ENCODE measurements at regions not wholly inside any gene's neighbourhood (a gene's known extent, or its start where the extent isn't known, plus 50 kb on each side); places are given as distances from the start of the nearest gene placed in this dataset. TPM values are rescaled to one million over a fixed set of nuclear protein-coding genes. Genes with fewer than 3 reads are reported as not detected.

DNA sequence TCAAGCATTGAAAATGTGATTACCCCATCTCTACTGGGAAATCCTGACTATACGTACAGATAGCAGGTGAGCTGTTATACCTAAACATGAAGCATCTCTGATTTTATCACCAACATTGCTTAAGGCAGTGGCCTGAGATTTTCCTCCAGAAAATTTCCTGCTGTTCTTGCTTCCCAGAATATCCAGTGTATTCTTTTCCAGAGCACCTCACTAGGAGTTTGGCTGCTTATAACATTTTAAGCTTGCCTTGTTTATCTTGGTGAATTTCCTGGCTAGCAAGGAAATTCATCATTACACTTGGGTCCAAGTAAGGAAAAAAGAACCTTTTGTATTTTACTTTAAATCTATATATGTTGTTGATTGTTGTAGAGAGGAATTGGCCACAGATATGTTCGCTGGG is 73.0 kb upstream of the CLCN4 start:
- DNase-seq, result no peak

DNA sequence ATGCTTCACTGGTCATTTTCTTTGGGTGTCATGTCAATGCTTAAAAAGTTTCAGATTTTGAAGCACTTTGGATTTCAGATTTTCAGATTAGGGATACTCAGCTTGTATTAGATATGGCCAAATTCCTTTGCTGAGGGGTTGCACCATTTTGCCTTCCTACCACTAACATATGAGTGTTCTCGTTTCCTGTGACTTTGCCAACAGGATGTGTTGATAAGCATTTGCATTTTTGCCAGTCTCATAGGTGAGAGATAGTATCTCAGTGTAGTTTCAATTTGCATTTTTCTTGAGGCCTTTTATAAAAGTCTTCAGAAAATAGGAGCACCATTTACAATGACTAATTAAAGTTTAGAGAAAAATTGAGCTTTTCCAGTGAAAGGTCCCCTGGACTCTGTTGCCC is 71.6 kb upstream of the CLCN4 start:
- no peak for DNase-seq

DNA sequence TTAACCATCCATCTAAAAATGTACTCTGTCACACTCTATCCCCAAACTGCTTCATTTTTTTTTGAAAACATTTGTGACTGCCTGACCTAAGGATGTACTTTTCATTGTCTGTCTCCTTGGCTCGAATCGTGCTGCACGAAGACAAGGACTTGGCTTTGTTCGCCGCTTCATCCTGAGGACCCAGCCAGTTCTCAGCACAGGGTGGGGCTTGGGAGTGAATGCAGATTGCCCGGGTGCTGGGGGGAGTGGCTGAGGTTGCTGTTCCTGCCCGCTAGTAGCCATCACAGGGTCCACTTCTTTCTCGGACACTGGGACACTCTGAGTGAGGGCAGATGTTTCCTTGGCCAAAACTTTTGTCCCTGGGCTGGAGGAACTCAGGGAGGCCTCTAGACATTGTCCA is 70.1 kb upstream of the CLCN4 start:
- DNase-seq, result no peak

DNA sequence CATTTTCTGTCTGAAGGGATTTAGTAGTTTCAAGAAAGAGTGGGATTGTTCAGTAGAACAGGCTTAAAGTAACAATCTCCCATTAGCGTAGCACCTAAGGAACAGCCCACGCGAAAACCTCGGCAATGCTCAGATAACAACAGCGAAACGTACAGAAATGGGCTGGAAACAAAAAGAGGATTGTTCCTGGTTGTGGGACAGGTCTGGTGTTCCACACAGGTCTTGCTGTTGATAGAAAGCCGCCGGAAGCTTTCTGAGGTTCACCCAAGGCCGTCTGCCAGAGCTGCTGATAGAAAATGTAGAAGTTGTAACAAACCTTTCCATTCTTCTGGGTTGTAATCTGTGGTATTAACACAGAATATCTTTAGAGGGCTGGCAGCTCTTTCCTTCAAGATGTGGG is 69.4 kb upstream of the CLCN4 start:
- DNase-seq, result no peak

DNA sequence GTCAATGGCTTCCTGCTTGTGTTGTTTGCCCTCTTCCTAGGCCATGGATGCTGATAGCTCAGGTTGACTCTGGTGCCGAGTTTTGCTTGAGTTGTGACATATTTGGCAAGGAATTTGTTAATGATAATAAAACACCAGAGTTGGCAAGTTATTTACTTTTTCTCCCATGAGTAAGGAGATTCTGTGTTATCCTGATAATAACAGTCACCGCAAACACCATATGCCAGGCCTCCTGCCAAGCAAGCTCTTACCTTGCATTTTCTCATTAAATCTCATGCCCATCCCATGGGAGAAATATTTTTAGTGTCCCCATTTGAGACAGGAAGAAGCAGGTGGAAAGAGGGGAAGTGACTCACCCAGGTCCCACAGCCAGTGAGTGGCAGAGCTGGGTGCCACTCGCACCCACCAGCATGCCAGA is 67.4 kb upstream of the CLCN4 start:
- no peak for DNase-seq

DNA sequence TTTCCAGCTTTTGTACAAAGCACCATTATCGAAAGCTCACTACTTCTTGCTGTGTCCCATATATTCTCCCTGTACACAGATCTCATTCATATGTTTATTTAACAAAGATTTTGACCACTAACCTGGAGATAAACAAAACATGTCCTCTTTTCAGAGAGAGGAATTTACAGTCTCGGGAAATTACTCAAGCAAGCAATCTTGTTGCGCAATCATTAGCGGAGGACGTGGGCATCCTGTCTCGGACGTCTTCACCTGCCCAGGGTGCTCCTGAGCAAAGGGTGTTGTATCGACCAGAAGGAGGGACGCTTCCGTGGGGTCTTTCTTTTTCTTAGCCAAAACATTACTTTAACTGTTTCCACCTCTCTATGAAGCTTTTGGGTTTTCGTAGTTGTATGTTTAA is 66.5 kb upstream of the CLCN4 start:
- DNase-seq, result no peak

DNA sequence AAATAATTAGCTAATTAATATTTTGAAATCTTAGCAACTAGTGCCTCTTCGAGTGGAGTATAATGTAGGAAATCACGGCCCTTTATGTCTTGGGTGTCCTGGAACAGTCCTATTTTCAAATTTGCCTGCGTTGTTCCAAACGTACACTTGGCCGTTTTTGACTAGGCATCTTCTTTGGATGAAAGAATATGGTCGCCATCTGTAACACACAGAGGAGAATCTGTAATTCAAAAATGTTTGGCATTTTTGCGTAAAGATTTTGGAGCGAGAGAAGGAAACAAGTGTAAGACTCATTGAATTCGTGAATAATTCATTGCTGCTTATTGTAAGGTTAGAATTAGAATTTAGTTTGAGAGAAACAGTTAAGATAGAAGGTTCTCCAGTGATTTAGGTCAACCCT is 61.5 kb upstream of the CLCN4 start:
- DNase-seq, result no peak

DNA sequence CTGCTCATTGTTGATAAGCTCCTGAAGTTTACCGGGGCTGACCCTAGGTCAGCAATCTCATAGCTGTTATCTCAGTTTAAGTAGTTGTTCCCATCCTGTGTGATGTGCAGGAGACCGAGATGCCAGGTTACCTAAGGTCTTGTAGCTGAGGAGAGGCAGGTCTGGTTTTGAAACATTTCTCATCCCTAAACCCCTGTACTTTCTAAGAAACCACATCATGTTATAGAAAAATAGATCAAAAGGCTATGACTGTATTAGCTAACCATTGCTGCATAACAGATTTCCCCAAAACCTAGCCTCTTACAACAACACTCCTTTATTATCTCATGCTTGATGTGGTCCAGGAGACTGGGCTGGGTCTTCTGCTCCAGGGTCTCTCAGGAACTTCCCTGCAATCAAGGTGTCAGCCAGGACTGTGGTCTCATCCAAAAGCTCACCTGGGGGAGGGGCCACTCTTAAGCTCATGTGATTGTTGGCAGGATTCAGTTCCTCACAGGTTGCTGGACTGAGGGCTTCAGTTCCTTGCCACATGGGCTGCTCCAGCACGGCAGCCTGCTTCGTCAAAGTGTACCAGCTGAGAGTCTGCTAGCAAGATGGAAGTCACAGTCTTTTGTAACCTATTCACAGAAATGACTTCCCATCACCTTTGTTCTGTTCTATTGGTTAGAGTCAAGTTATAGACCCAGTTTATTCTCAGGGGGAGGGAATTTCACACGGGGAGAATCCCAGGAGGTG is 60.9 kb upstream of the CLCN4 start:
- no peak for DNase-seq

DNA sequence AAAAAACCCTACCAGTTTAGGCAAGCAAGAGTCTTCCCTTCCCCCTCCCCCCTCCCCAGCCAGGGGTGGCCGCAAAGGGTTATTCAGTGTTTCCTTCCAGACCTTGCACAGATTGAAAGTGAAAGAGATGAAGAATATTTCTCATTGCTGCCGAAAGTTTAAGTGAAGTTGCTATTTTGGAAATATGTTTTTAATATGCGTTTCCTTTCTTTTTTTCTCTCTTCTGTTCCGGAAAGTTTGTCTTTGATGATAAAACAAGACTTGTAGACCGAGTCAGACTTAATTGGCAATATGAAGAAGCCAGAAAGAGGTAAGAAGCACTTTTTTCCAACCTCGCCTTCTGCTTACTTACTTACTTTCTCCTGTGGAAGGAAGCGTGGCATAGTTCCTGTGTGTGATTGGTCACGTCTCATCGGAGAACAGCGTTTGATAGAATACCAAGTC is 58.5 kb upstream of the CLCN4 start:
- DNase-seq, result no peak

DNA sequence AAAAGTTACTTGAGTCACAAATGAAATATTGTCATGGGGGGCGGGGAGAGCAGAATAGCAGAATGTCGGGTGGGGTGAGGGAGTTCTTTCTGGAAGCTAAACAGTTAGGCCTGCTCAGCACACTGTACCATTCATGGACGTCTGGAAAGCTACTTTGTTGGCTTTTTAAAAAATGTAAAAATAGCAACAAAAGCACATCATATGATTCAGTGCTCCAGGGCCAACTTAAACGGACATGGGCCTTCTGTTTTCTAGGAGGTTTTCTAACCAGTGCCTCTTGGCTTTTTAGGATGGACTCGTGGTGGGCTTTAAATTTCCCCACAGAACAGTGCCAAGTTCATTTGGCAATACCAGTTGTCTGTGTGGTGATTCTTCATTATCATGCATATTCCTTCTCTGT is 57.4 kb upstream of the CLCN4 start:
- DNase-seq, result no peak

DNA sequence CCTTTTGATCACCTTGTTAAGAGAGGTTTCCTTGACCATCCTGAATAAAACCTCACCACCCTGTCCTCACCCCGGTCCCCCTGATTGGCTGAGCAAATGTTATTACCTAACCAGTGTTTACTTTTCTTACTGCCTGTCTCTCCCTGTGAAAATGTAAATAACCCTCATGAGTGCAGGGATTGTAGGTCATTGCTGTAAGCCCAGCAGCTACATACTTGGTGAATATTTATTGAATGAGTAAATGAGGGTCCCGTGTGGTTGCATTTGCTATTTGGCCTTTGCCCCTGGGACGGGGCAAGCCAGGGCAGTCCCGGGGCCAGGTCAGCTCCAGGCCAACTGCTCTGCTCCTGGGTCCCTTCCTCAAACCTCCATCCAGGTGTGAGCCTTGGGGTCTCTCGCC is 55.5 kb upstream of the CLCN4 start:
- DNase-seq, result no peak

DNA sequence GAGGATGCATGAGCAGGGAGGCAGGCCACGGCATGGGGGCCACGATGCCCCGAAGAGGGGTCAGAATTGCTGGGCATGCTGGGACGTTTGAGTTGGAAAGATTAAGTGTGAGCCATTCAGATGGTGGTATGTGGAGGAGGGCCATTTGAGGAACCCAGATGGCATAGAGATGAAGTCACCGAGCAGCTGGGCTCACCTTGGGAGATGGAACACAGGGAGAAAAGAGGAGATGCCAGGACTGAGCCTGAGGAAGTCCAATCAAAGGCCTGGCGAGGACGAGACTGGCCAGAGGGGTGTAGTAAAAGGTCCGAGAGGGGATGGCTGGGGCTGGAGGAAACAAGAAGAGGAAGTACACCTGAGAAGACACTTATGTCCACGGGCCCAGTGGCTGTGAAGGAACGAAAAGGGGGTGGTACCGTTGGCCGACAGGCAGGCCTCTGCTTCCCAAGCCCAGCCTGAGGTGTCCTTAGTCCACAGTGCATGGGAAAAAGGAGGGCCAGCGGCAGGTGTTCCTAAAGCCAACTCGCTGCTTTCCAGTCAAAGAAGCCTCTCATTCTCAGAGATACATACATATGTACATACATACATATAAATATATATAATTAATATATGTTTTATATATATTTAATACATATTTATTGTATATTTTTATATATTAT is 54.6 kb upstream of the CLCN4 start:
- no peak for DNase-seq

DNA sequence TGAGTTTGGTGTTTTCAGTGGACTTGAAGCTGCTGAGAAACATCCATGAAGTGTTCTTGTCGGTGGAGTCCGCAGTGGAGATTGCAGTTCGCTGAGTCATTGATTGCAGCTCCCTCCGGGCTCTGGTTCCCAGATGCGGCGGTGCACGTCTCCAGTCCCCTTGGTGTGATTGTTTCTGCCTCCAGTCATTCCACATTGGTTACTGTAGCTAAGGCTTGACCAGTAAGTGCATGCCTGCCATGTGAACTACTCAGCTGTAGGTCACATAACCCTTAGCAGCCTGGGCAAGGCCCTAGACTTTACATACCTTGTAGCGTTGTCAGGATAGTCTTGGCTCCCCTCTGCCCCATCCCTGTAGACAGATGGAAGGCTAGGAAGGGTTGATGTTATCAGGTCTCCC is 53.8 kb upstream of the CLCN4 start:
- DNase-seq, result no peak

DNA sequence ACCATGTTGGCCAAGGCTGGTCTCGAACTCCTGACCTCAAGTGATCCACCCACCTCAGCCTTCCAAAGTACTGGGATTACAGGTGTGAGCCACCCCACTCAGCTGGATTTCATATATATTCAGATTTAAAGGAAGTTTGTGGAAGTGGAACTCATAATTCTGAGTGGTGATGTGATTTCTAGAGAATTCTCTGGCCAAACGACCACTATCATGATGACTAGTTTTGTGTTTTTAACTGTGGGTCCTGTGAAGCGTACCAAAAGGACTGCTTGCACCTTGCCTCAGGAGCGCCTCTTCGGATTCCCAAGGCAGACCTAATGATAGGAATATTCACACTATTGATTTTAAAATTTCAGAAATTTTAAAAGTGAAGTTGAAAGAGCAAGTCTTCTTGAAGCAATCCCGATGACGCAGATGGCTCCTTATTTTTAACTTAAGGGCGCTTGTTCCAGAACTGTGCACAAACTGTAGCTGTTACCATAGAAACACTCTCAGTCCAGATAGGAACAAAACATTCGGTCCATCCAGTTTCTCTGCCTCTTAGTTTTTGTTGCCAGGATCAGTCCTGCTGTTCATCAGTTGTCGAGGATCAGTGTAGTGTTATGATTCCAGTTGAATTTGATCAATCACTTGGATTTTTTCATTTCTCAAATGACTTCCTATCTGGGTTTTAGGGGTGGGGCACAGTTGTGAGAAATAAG is 51.7 kb upstream of the CLCN4 start:
- peak; percentile 7 for DNase-seq

DNA sequence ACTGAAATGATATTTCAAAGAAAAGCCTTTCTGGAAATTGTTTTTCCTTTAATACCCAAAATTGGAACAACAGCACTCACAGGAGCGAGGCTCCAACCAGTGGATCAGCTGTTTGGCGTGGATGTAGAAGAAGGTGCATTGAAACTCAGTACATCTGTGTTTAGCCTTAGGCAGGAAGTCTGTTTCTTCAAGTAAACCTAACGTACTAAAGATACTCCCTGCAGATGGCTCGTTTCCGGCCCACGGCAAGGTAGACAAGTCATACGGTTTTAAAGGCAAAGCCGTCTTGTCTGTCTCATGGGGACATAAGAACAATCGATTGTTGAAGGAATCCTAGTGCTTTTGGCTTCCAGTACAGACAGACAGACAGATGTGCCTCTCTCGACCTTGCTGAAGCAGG is 50.0 kb upstream of the CLCN4 start:
- DNase-seq, result no peak

Small RNAs in the stretch of these regions (small RNA-seq; reads per million reads assigned to genes)
- gene RF00019, result not detected
